ENCODE measurements at regions not wholly inside any gene's neighbourhood (a gene's known extent, or its start where the extent isn't known, plus 50 kb on each side); places are given as distances from the start of the nearest gene placed in this dataset.

DNA sequence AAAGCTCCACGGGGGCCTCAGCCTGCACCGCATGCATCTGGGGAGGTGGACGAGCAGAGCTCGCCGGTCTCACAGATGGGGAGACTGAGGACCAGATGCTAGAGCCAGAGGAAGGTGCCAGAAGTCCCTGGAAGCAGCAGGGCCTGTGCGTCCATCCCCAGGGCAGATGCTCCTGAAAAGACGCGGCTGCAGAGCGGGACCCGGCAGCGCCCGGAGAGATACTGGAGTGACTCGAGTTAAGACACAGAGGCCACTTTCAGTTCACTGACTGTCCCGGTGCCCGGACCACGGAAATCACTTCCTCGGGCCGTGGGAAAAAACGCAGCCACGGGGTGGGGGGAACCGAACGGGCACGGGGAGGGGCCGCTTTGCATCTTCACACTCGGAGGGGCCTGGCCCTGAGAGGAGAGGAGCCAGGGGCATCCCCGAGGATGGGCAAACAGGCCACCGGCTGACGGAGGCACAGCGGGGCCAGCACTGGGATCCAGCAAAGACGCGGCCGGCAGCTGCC is 85.4 kb downstream of the FOXL3 start:
- TF ChIP-seq, protein P1, sequence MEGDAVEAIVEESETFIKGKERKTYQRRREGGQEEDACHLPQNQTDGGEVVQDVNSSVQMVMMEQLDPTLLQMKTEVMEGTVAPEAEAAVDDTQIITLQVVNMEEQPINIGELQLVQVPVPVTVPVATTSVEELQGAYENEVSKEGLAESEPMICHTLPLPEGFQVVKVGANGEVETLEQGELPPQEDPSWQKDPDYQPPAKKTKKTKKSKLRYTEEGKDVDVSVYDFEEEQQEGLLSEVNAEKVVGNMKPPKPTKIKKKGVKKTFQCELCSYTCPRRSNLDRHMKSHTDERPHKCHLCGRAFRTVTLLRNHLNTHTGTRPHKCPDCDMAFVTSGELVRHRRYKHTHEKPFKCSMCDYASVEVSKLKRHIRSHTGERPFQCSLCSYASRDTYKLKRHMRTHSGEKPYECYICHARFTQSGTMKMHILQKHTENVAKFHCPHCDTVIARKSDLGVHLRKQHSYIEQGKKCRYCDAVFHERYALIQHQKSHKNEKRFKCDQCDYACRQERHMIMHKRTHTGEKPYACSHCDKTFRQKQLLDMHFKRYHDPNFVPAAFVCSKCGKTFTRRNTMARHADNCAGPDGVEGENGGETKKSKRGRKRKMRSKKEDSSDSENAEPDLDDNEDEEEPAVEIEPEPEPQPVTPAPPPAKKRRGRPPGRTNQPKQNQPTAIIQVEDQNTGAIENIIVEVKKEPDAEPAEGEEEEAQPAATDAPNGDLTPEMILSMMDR (IDR thresholded peaks at IDR 0.05): no peak
- intact Hi-C loops (cut with DNase I): no loop called here
- FAIRE-seq: no peak
- no peak for ATAC-seq
- Histone ChIP-seq H3K36me3 (no peaks in the 10 kb centered on the region), H3K4me1 (peaks cover 12 to 17% (median 16%) of the 10 kb centered on the region in 3 donors), H3K9me3 (no peaks in the 10 kb centered on the region), H3K27ac (no peak overlapping the region), H3K27me3 (no peaks in the 10 kb centered on the region), H3K4me3 (no peak overlapping the region)
- peak in 4 of 6 donors; percentile 9 to 71 (median 46) for DNase-seq
- 92 to 94% methylated on average over 32 of the region's 32 CpGs for WGBS, 2 donors

DNA sequence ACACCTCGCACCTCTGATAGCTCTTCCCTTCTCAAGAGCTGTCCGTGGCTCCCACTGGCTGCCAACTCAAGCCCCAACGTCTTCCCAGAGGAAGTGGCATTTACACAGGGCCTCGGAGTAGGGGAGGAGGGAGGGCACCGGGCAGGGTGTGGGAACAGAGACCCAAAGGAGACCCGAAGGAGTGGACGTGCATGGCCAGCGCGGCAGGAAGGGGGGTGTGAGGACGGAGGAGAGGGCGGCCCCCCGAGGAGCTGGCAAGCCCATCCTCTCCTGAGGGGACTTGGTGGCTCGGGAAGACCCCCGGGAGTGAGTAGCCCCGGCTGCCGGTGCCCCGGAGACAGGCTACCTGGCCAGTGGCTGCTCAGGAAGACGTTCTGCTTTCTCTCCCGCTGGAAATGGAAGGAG is 85.9 kb downstream of the FOXL3 start:
- no peak overlapping the region for H3K27ac ChIP-seq

DNA sequence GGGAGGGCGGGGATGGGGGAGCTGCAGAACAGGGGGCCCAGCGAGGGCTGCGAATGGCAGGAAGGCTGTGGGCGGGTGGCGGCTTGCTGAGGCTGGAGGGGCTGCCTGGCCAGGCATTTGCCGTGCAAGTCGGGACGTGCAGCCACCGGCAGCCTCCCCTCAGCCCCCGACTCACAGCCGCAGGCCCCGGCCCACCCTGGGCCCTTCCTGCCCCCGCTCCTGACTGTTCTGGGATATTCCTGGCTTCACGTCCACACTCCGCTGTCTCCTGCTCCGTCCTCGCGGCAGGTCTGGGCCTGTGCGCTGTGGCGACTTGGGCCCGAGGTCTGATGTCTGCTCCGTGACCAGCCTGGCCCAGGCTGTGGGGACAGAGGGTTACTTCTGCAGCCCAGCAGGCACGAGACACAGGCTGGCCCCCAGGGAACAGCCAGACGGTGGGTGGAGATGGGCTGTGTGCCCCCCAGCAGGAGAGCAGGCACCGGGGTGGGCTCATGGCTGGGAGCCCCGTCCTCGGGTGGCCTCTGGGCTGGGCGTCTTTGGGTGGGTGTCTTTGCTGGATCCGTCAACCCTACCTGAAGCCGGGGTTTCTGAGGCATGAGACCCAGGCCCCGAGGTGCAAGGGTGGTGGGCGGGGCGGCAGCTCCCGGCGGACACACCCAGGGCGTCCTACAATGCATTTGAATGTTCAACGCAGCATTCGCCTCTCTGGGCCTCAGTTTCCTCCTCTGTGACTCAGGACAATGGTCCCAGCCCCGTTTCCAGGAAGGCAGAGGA is 86.5 kb downstream of the FOXL3 start:
- H3K36me3 ChIP-seq: no peaks in the 10 kb centered on the region
- H3K27me3 ChIP-seq: no peaks in the 10 kb centered on the region
- peaks cover 12 to 16% (median 15%) of the 10 kb centered on the region in 3 donors for H3K4me1 ChIP-seq
- intact Hi-C loops (cut with DNase I): no loop called here
- TF ChIP-seq, protein P1 (IDR thresholded peaks at IDR 0.05): no peak
- H3K4me3 ChIP-seq: no peak overlapping the region
- FAIRE-seq (no peak), ATAC-seq (no peak), DNase-seq (peak in 4 of 6 donors; percentile 8 to 62 (median 44))
- 83 to 90% methylated on average over 39 of the region's 39 CpGs for WGBS, 2 donors
- no peaks in the 10 kb centered on the region for H3K9me3 ChIP-seq
- H3K27ac ChIP-seq: no peak overlapping the region

More for the DNA sequence above, 85.9 kb downstream of the FOXL3 start:
- H3K4me1 ChIP-seq: peaks cover 12 to 16% (median 15%) of the 10 kb centered on the region in 3 donors
- peak in 3 of 6 donors; percentile 44 to 76 (median 52) for DNase-seq
- FAIRE-seq: no peak
- no peaks in the 10 kb centered on the region for H3K27me3 ChIP-seq
- H3K4me3 ChIP-seq: no peak overlapping the region
- H3K9me3 ChIP-seq: no peaks in the 10 kb centered on the region
- H3K36me3 ChIP-seq: no peaks in the 10 kb centered on the region
- WGBS, 2 donors: 77 to 82% methylated on average over 19 of the region's 19 CpGs
- TF ChIP-seq, protein P1 (IDR thresholded peaks at IDR 0.05): no peak
- intact Hi-C loops (cut with DNase I): no loop called here
- ATAC-seq: no peak

DNA sequence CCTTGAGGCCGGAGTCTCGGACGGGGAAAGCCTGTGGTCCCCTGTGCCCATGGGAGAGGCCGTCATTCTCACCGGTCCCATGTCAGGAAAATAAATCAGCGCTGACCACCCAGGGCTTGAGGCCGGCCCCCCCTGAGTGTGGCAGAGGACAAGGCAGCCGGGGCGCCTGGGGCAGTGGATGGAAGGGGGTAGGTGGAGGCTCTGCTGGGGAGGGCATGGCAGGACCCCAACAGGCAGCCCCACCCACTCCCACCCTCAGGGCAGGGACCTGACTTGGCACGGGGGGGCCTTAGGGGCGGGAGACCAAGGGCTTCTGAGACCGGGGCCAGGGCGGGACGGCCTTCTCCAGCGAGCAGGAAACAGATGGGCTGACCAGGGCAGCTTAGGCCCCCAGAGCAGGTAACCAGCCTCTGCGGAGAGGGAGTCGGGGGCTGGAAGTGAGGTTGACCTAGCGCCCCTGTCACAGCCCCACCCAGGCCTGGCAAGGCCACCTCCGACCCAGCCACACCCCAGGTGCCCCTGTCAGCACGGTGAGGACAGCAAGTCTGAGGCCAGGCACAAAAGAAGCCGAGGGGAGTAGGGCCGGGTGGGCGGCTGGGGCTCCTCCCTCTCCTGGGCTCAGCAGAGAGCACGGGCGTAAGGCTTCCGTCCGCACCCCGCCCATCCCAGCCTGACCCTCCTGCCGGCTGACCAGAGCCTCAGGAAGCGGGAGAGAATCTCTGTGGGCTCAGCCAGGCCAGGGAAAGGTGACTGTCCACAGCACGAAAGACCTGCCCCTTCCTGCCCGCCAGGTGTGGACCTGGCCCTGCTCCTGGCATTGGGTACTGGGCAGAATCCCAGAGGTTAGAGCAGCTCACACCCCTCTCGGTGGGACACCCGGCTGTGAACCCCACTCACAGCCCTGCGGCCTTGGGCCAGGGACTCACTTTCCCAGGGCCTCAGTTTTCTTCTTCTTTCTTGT is 87.4 kb downstream of the FOXL3 start:
- Histone ChIP-seq H3K9me3 (no peaks in the 10 kb centered on the region), H3K4me3 (no peak overlapping the region), H3K27ac (no peak overlapping the region), H3K36me3 (no peaks in the 10 kb centered on the region), H3K4me1 (peaks cover 10 to 13% (median 10%) of the 10 kb centered on the region in 3 donors), H3K27me3 (no peaks in the 10 kb centered on the region)
- TF ChIP-seq, protein P1 (IDR thresholded peaks at IDR 0.05): no peak
- DNase-seq (peak in 5 of 6 donors; percentile 10 to 71 (median 36)), ATAC-seq (no peak), FAIRE-seq (no peak)
- intact Hi-C loops (cut with DNase I): no loop called here
- WGBS, 2 donors: 82 to 83% methylated on average over 27 to 35 of the region's 35 CpGs
